Uterus (tissue), 3 donors: ENCODE measurements at regions not wholly inside any gene's neighbourhood (a gene's known extent, or its start where the extent isn't known, plus 50 kb on each side); places are given as distances from the start of the nearest gene placed in this dataset.
"Not testable (repeated sequence)": the region's sequence is repeated elsewhere in the genome, so short reads cannot be mapped to it uniquely, and the experiment has no call there.

Experiments
- DNase-seq, 2 donors: peaks; one replicate each; pipeline ENCODE4 v3.0.0-alpha.2; 2019 to 2020
- H3K27ac ChIP-seq, 2 donors: fragments of 200-600 bp; sonication (generic); 1 replicate in 1 of 2; 2 replicates in 1 of 2; pipeline ENCODE4 v1.5.1; 2016 to 2018
- H3K27me3 ChIP-seq, 2 donors: fragments of 200-600 bp; sonication (generic); one replicate each; pipeline ENCODE4 v1.5.1; 2018 to 2019; ENCODE audit warnings: control low read depth in 1 of 2
- H3K36me3 ChIP-seq, 2 donors: fragments of 200-600 bp; sonication (generic); one replicate each; pipeline ENCODE4 v1.5.1; 2019; ENCODE audit warnings: control low read depth in 1 of 2
- H3K4me1 ChIP-seq, 2 donors: fragments of 200-600 bp; sonication (generic); one replicate each; pipeline ENCODE4 v1.5.1; 2018 to 2019; ENCODE audit warnings: control low read depth in 1 of 2
- H3K4me3 ChIP-seq, 2 donors: fragments of 200-600 bp; sonication (generic); 1 replicate in 1 of 2; 2 replicates in 1 of 2; pipeline ENCODE4 v1.5.1; 2018 to 2019; ENCODE audit warnings: mild to moderate bottlenecking in 1 of 2
- H3K9me3 ChIP-seq, 2 donors: fragments of 200-600 bp; sonication (generic); one replicate each; pipeline ENCODE4 v1.5.1; 2019; ENCODE audit warnings: control low read depth in 1 of 2
- CTCF ChIP-seq, 4 experiments: fragments of 200-600 bp in 2 of 4; fragments of 450-650 bp in 2 of 4; sonication (generic) in 2 of 4; IDR thresholded peaks; one replicate each; pipeline ENCODE4 v1.5.1; 2016 to 2019; ENCODE audit warnings: antibody characterized with exemption in 4 of 4, mild to moderate bottlenecking in 2 of 4, moderate library complexity in 1 of 4
- POLR2A ChIP-seq, 2 donors: fragments of 450-650 bp; IDR thresholded peaks; one replicate each; pipeline ENCODE4 v1.6.1; 2016; ENCODE audit warnings: antibody characterized with exemption in 2 of 2, mild to moderate bottlenecking in 1 of 2, moderate library complexity in 1 of 2
- intact Hi-C: fragments of 100-400 bp; cut with DNase I; formaldehyde crosslinking; loops from one replicate; pipeline ENCODE4 v1.15.1; 2023; ENCODE audit warnings: low total_unique reads
- donor health status: DM: yes; HTN: yes; CAD: no.

- Histone ChIP-seq H3K36me3 (no peaks in the 10 kb centered on the region), H3K27me3 (no peaks in the 10 kb centered on the region), H3K9me3 (no peaks in the 10 kb centered on the region), H3K4me3 (no peak overlapping the region), H3K4me1 (no peaks in the 10 kb centered on the region), H3K27ac (no peak overlapping the region)
- TF ChIP-seq POLR2A (IDR thresholded peaks at IDR 0.05) (no peak), CTCF (IDR thresholded peaks at IDR 0.05) (no peak)
- intact Hi-C loops = no loop called here
- no peak for DNase-seq
Observed at GRCh38 chr3:118229196-118229595, 805.5 kb downstream of the IGSF11 start.

- Histone ChIP-seq H3K9me3 (no peaks in the 10 kb centered on the region), H3K27me3 (no peaks in the 10 kb centered on the region), H3K27ac (no peak overlapping the region), H3K4me1 (no peaks in the 10 kb centered on the region), H3K36me3 (no peaks in the 10 kb centered on the region), H3K4me3 (no peak overlapping the region)
- no peak for DNase-seq
- TF ChIP-seq POLR2A (IDR thresholded peaks at IDR 0.05) = no peak
- TF ChIP-seq CTCF (IDR thresholded peaks at IDR 0.05) = no peak
- intact Hi-C loops = no loop called here
Observed at GRCh38 chr3:118231578-118231977, 803.1 kb downstream of the IGSF11 start.

- no peak overlapping the region for H3K27ac ChIP-seq
- no peaks in the 10 kb centered on the region for H3K36me3 ChIP-seq
- no peaks in the 10 kb centered on the region for H3K27me3 ChIP-seq
- no peak for TF ChIP-seq CTCF (IDR thresholded peaks at IDR 0.05)
- TF ChIP-seq POLR2A (IDR thresholded peaks at IDR 0.05) = no peak
- intact Hi-C loops = no loop called here
- DNase-seq = no peak
- no peaks in the 10 kb centered on the region for H3K9me3 ChIP-seq
- H3K4me1 ChIP-seq = no peaks in the 10 kb centered on the region
- no peak overlapping the region for H3K4me3 ChIP-seq
Observed at GRCh38 chr3:118239253-118239652, 795.4 kb downstream of the IGSF11 start.

GRCh38 chr3:118244761-118245160 is 789.9 kb downstream of the IGSF11 start:
- no peaks in the 10 kb centered on the region for H3K9me3 ChIP-seq
- H3K4me3 ChIP-seq = no peak overlapping the region
- H3K36me3 ChIP-seq = no peaks in the 10 kb centered on the region
- TF ChIP-seq CTCF (IDR thresholded peaks at IDR 0.05) (no peak), POLR2A (IDR thresholded peaks at IDR 0.05) (no peak)
- no peak overlapping the region for H3K27ac ChIP-seq
- no peak for DNase-seq
- intact Hi-C loops = no loop called here
- H3K4me1 ChIP-seq = no peaks in the 10 kb centered on the region
- no peaks in the 10 kb centered on the region for H3K27me3 ChIP-seq

- TF ChIP-seq CTCF (IDR thresholded peaks at IDR 0.05) (no peak), POLR2A (IDR thresholded peaks at IDR 0.05) (no peak)
- no peaks in the 10 kb centered on the region for H3K36me3 ChIP-seq
- H3K4me3 ChIP-seq = no peak overlapping the region
- intact Hi-C loops = no loop called here
- H3K27ac ChIP-seq = no peak overlapping the region
- H3K4me1 ChIP-seq = no peaks in the 10 kb centered on the region
- DNase-seq = no peak
- H3K27me3 ChIP-seq = no peaks in the 10 kb centered on the region
- H3K9me3 ChIP-seq = no peaks in the 10 kb centered on the region
Observed at GRCh38 chr3:118245312-118245711, 789.3 kb downstream of the IGSF11 start.

GRCh38 chr3:118258850-118259249 is 775.8 kb downstream of the IGSF11 start:
- H3K4me1 ChIP-seq, H3K27ac ChIP-seq, H3K36me3 ChIP-seq, intact Hi-C loops, DNase-seq, H3K4me3 ChIP-seq, H3K27me3 ChIP-seq, H3K9me3 ChIP-seq: not testable (repeated sequence)
